H54 (cell line): ENCODE measurements at regions not wholly inside any gene's neighbourhood (a gene's known extent, or its start where the extent isn't known, plus 50 kb on each side); places are given as distances from the start of the nearest gene placed in this dataset.
"Not testable (repeated sequence)": the region's sequence is repeated elsewhere in the genome, so short reads cannot be mapped to it uniquely, and the experiment has no call there.

Source experiments
- DNase-seq: peaks from one replicate; pipeline ENCODE4 v3.0.0; 2011; ENCODE audit warnings: low spot score, mixed read lengths; ENCODE audit not compliant: insufficient read length
- FAIRE-seq: peaks from 3 replicates; lab custom pipeline; 2011; peaks lifted over from hg19 to GRCh38; lab: Jason Lieb, UNC
- POLR2A ChIP-seq: IDR thresholded peaks from 2 replicates; pipeline ENCODE4 v1.6.1; 2011; ENCODE audit warnings: low read depth, mild to moderate bottlenecking, low read length

GRCh38 chr17:37824534-37825485 is 80.0 kb upstream of the HNF1B start:
- no peak for FAIRE-seq
- no peak for TF ChIP-seq POLR2A
- peak; percentile 84 for DNase-seq

GRCh38 chr17:37823996-37824395 is 79.1 kb upstream of the HNF1B start:
- DNase-seq = no peak
- FAIRE-seq = no peak
- no peak for TF ChIP-seq POLR2A

- FAIRE-seq (no peak), DNase-seq (no peak)
- TF ChIP-seq POLR2A = no peak
Measured at GRCh38 chr17:37820995-37821713, 76.3 kb upstream of the HNF1B start.

GRCh38 chr17:37820313-37820994 is 75.6 kb upstream of the HNF1B start:
- FAIRE-seq (no peak), DNase-seq (no peak)
- TF ChIP-seq POLR2A = no peak

GRCh38 chr17:37818689-37819088 is 73.8 kb upstream of the HNF1B start:
- FAIRE-seq (no peak), DNase-seq (no peak)
- no peak for TF ChIP-seq POLR2A

- DNase-seq (no peak), FAIRE-seq (no peak)
- TF ChIP-seq POLR2A = no peak
Measured at GRCh38 chr17:37816950-37817349, 72.1 kb upstream of the HNF1B start.

- FAIRE-seq (no peak), DNase-seq (no peak)
- no peak for TF ChIP-seq POLR2A
Measured at GRCh38 chr17:37815536-37815935, 70.7 kb upstream of the HNF1B start.

- DNase-seq (peak; percentile 66), FAIRE-seq (no peak)
- no peak for TF ChIP-seq POLR2A
Measured at GRCh38 chr17:37813751-37814150, 68.9 kb upstream of the HNF1B start.

- FAIRE-seq, DNase-seq: not testable (repeated sequence)
Measured at GRCh38 chr17:37808846-37809245, 64.0 kb upstream of the HNF1B start.

GRCh38 chr17:37802712-37803416 is 58.0 kb upstream of the HNF1B start:
- no peak for TF ChIP-seq POLR2A
- DNase-seq (no peak), FAIRE-seq (no peak)

- FAIRE-seq = no peak
- DNase-seq = no peak
- TF ChIP-seq POLR2A = no peak
Measured at GRCh38 chr17:37802061-37802595, 57.3 kb upstream of the HNF1B start.

- FAIRE-seq (no peak), DNase-seq (no peak)
- TF ChIP-seq POLR2A = no peak
Measured at GRCh38 chr17:37801171-37801570, 56.3 kb upstream of the HNF1B start.

- DNase-seq = no peak
- FAIRE-seq = no peak
- no peak for TF ChIP-seq POLR2A
Measured at GRCh38 chr17:37797206-37797605, 52.3 kb upstream of the HNF1B start.
